ENCODE measurements at regions not wholly inside any gene's neighbourhood (a gene's known extent, or its start where the extent isn't known, plus 50 kb on each side); places are given as distances from the start of the nearest gene placed in this dataset.

GRCh38 chr2:114218383-114218782, 224.1 kb upstream of the DPP10 start:
- TF ChIP-seq POLR2AphosphoS5 (IDR thresholded peaks at IDR 0.05) = no peak
- TF ChIP-seq, protein P1, sequence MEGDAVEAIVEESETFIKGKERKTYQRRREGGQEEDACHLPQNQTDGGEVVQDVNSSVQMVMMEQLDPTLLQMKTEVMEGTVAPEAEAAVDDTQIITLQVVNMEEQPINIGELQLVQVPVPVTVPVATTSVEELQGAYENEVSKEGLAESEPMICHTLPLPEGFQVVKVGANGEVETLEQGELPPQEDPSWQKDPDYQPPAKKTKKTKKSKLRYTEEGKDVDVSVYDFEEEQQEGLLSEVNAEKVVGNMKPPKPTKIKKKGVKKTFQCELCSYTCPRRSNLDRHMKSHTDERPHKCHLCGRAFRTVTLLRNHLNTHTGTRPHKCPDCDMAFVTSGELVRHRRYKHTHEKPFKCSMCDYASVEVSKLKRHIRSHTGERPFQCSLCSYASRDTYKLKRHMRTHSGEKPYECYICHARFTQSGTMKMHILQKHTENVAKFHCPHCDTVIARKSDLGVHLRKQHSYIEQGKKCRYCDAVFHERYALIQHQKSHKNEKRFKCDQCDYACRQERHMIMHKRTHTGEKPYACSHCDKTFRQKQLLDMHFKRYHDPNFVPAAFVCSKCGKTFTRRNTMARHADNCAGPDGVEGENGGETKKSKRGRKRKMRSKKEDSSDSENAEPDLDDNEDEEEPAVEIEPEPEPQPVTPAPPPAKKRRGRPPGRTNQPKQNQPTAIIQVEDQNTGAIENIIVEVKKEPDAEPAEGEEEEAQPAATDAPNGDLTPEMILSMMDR (IDR thresholded peaks at IDR 0.05) = no peak
- no peak for TF ChIP-seq POLR2A (IDR thresholded peaks at IDR 0.05)
- Histone ChIP-seq H3K27me3 (no peaks in the 10 kb centered on the region), H3K27ac (no peak overlapping the region), H3K4me1 (no peaks in the 10 kb centered on the region), H3K9me3 (no peaks in the 10 kb centered on the region), H3K4me3 (no peak overlapping the region), H3K36me3 (no peaks in the 10 kb centered on the region)
- DNase-seq (ENCODE audit: low spot score in 2 of 2) = no peak
- intact Hi-C loops (cut with DNase I; ENCODE audit: low total_unique reads) = no loop called here

DNA sequence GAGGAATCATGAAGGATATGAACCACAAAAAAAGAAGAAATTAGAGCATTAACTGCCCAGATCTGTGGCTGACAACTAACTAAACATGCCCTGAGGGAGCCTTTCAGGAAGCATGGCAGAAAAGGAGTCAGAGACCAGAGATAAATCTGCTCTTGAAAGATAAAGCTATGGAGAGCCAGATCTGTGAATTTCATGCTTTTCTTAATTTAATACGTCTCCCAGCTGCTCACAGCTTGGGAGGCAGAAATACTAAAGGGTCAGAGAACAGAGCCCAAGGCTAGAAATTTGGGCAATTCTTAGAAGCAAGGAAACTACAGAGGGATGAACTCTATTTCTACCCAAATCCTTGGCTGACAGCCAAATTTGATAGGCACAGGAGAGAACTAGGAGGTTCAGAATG, 223.0 kb upstream of the DPP10 start:
- H3K27ac ChIP-seq = no peak overlapping the region
- DNase-seq (ENCODE audit: low spot score in 2 of 2) = no peak
- H3K4me3 ChIP-seq = no peak overlapping the region
- H3K36me3 ChIP-seq = no peaks in the 10 kb centered on the region
- no peaks in the 10 kb centered on the region for H3K9me3 ChIP-seq
- H3K4me1 ChIP-seq = no peaks in the 10 kb centered on the region
- intact Hi-C loops (cut with DNase I; ENCODE audit: low total_unique reads) = no loop called here
- no peaks in the 10 kb centered on the region for H3K27me3 ChIP-seq
- TF ChIP-seq, protein P1 (IDR thresholded peaks at IDR 0.05) = no peak
- no peak for TF ChIP-seq POLR2AphosphoS5 (IDR thresholded peaks at IDR 0.05)
- no peak for TF ChIP-seq POLR2A (IDR thresholded peaks at IDR 0.05)

DNA sequence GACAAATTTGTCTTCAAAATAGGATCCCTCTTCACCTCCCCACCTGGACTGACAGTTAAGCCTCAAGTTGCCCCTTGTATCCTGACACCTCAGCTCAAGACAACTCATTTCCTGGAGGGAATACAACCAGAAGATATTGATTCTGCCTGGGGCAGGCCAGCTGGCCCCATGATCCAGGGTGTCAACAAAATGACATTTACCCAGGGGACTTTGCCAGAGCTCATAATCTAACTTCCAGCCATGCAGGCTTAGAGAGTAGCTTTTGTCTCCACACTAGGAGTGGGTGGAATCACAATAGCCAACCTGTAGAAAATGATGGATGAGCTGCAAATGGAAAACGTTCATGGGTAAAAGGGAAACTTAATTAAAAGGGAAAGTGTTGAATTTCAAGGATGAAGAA, 220.1 kb upstream of the DPP10 start:
- intact Hi-C loops (cut with DNase I; ENCODE audit: low total_unique reads) = no loop called here
- TF ChIP-seq POLR2AphosphoS5 (IDR thresholded peaks at IDR 0.05) = no peak
- no peak for TF ChIP-seq POLR2A (IDR thresholded peaks at IDR 0.05)
- TF ChIP-seq, protein P1 (IDR thresholded peaks at IDR 0.05) = no peak
- Histone ChIP-seq H3K27ac (no peak overlapping the region), H3K4me3 (no peak overlapping the region), H3K4me1 (no peaks in the 10 kb centered on the region), H3K9me3 (no peaks in the 10 kb centered on the region), H3K36me3 (no peaks in the 10 kb centered on the region), H3K27me3 (no peaks in the 10 kb centered on the region)
- no peak for DNase-seq (ENCODE audit: low spot score in 2 of 2)

DNA sequence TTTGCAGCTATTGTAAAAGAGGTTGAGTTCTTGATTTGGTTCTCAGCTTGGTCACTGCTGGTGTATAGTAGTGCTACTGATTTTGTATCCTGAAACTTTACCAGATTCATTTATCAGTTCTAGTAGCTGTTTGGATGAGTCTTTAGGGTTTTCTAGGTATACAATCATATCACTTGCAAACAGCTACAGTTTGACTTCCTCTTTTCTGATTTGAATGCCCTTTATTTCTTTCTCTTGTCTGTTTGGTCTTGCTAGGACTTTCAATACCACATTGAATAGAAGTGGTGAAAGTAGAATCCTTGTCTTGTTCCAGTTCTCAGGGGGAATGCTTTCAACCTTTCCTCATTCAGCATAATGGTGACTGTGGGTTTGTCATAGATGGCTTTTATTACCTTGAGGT, 210.5 kb upstream of the DPP10 start:
- TF ChIP-seq, protein P1 (IDR thresholded peaks at IDR 0.05) = no peak
- TF ChIP-seq POLR2A (IDR thresholded peaks at IDR 0.05) (no peak), POLR2AphosphoS5 (IDR thresholded peaks at IDR 0.05) (no peak)
- no peaks in the 10 kb centered on the region for H3K27me3 ChIP-seq
- DNase-seq (ENCODE audit: low spot score in 2 of 2) = no peak
- H3K36me3 ChIP-seq = no peaks in the 10 kb centered on the region
- H3K9me3 ChIP-seq = peaks cover 4 to 15% of the 10 kb centered on the region in 2 donors
- H3K4me1 ChIP-seq = no peaks in the 10 kb centered on the region
- no peak overlapping the region for H3K27ac ChIP-seq
- no peak overlapping the region for H3K4me3 ChIP-seq
- intact Hi-C loops (cut with DNase I; ENCODE audit: low total_unique reads) = no loop called here

DNA sequence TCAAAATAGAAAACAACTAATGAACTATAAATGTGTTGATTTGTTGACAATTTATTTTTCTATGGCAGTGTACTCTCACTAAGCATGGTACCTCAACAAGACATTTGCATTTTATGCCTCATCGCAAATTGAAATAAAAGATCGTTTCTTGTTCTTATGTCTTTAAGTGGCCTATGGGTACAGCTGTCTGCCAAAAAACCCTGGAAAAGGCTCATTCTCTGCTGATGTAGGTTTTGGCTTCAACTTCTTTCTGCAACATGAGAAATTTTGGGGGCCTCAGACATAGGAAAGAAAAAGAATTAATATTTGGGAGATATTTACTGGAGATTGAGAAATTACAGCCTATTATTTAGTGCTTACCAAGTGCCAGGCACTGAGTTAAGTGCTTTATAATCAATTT, 205.1 kb upstream of the DPP10 start:
- Histone ChIP-seq H3K4me1 (no peaks in the 10 kb centered on the region), H3K9me3 (peaks cover 4 to 15% of the 10 kb centered on the region in 2 donors), H3K36me3 (no peaks in the 10 kb centered on the region), H3K27ac (no peak overlapping the region), H3K4me3 (no peak overlapping the region), H3K27me3 (no peaks in the 10 kb centered on the region)
- TF ChIP-seq, protein P1 (IDR thresholded peaks at IDR 0.05) = no peak
- TF ChIP-seq POLR2A (IDR thresholded peaks at IDR 0.05) (no peak), POLR2AphosphoS5 (IDR thresholded peaks at IDR 0.05) (no peak)
- intact Hi-C loops (cut with DNase I; ENCODE audit: low total_unique reads) = no loop called here
- DNase-seq (ENCODE audit: low spot score in 2 of 2) = no peak
